GM19328 (cell line): ENCODE measurements at regions not wholly inside any gene's neighbourhood (a gene's known extent, or its start where the extent isn't known, plus 50 kb on each side); places are given as distances from the start of the nearest gene placed in this dataset.

ENCODE experiments used
- ATAC-seq: cut with Tn5 transposase; IDR thresholded peaks from one replicate; pipeline ENCODE4 v1.9.1; 2021; ENCODE audit warnings: mild to moderate bottlenecking, moderate library complexity; ENCODE audit not compliant: unreplicated experiment

DNA sequence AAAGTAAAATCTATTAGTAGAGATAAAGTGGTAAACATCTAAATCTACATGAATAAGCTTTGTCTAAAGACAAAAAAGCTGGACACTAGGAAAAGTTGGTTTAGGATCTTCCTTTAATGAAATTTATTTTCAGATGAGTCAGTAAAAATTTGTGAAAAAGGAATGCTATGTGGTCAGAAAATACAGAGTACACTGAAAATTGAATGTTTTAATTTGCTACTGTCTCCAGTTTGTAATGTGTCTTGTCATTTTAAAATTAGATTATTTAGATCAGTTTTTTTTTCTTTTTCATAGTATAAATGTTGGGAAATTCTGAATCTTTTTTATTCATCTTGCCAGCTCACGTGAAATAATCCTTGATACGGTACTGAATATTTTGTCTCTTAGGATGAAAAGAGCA, 56.9 kb downstream of the SLITRK6 start:
- ATAC-seq: no peak

- ATAC-seq: no peak
Observed at GRCh38 chr13:85741017-85741416, 58.2 kb downstream of the SLITRK6 start.

- ATAC-seq: no peak
Observed at GRCh38 chr13:85738696-85739320, 60.4 kb downstream of the SLITRK6 start.

DNA sequence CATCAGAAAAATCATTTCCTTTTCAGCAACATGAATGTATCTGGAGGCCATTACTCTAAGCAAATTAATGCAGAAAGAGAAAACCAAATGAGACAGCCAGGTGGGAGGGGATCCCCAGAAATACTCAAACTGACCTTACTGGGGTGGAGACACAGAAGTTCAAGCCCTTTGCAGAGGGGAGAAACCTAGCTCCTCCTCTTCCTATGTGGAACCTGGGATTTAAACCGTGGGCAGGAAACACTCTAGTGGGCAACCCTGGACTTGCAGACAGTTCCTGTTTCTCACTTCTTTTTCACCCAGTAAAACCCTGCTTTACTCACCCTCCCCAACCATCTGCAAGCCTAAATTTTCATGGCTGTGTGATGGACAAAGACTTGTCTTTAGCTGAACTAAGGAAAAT, 61.3 kb downstream of the SLITRK6 start:
- ATAC-seq: no peak

- ATAC-seq: no peak
Observed at GRCh38 chr13:85729296-85729695, 69.9 kb downstream of the SLITRK6 start.

DNA sequence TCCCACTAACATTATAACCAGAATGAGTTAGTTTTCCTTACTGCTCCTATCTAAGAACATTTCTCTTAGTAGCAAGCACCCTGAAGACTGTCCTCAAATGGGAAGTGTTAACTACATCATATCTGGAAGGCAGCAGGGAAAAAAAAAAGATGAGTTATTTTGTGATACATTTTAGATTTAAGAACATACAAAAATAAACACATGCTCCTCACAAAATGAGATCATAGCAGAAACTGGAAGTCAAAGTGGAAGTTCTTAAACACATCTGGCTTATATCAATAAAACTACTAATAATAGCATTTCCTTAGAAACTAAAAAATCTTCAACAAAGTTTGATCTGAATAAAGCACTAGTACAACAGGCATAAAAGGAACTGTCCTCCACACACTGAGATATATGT, 70.4 kb downstream of the SLITRK6 start:
- ATAC-seq: no peak

DNA sequence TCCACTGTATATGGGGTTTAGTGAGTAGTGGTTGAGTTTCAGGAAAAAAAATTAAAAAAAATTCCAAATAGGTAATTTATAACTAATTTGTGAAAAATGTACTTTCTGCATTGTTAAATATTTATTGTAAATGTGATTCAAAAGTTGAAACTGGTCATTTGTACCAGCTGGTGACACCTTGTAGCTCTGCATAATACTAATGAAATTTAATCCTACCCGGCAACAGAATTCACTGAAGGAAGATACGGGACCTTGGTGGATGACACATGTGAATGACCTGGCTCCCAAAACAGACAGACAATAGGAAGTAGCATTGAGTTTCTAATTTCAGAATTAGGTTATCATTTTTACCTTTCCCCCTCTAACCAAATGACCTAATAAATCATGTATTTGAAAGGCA, 73.8 kb downstream of the SLITRK6 start:
- no peak for ATAC-seq

GRCh38 chr13:85724546-85725432, 74.4 kb downstream of the SLITRK6 start:
- no peak for ATAC-seq

- ATAC-seq: no peak
Observed at GRCh38 chr13:85719749-85720148, 79.5 kb downstream of the SLITRK6 start.

- ATAC-seq: no peak
Observed at GRCh38 chr13:85717921-85718320, 81.3 kb downstream of the SLITRK6 start.

DNA sequence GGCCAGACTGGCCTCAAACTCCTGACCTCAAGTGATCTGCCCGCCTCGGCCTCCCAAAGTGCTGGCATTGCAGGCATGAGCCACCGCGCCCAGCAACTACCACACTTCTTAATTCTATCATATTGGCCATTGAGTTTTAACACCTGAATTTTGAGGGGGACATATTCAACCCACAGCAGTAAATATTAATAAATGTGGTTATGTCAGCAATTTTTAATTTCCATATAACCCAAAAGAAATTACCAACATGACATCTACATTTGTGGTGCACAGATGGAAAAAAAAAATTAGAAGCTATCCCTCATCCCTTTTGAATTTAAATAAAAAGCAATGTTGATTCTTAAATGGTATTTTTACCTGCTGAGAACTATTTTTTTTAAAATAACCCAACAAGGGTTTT, 88.7 kb downstream of the SLITRK6 start:
- ATAC-seq: no peak

- no peak for ATAC-seq
Observed at GRCh38 chr13:85709721-85710120, 89.5 kb downstream of the SLITRK6 start.

DNA sequence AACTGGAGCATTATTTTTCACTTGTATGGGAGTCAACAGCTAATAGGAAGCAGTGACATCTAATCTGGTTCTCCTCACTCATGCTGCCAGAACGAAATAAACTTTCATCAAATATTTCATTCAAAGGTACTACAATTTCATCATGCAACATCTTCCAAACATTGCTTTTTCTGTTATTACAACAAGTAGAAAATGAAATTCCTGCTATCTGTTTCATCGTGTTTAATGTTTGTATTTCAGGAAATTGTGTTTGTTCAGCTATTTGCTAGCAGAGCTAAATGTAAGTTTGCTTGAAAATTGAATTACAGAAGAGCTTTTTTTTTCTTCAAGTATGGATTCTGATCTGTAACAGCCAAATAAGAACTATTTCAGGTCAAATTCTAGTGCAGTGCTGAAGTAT, 90.1 kb downstream of the SLITRK6 start:
- ATAC-seq: no peak

GRCh38 chr13:85700906-85701305, 98.3 kb downstream of the SLITRK6 start:
- no peak for ATAC-seq

DNA sequence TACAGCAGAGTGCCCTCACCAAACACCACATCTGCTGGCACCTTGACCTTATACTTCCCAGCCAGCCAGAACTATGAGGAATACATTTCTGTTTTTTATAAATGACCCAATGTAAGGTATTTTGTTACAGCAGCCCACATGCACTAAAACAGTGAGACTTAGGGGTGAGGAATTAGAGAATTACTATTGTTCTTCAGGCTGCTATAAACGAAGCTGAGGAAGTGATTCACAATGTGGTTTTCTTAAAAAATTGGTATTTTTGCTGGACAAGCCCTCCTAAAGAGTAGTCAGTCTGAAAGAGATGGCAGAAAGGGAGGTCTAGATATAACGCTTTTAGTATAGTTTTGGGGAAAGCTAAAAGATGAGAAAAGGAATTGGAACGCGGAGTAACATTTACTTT, 101.0 kb downstream of the SLITRK6 start:
- ATAC-seq: no peak

- ATAC-seq: no peak
Observed at GRCh38 chr13:85694992-85695391, 104.2 kb downstream of the SLITRK6 start.

DNA sequence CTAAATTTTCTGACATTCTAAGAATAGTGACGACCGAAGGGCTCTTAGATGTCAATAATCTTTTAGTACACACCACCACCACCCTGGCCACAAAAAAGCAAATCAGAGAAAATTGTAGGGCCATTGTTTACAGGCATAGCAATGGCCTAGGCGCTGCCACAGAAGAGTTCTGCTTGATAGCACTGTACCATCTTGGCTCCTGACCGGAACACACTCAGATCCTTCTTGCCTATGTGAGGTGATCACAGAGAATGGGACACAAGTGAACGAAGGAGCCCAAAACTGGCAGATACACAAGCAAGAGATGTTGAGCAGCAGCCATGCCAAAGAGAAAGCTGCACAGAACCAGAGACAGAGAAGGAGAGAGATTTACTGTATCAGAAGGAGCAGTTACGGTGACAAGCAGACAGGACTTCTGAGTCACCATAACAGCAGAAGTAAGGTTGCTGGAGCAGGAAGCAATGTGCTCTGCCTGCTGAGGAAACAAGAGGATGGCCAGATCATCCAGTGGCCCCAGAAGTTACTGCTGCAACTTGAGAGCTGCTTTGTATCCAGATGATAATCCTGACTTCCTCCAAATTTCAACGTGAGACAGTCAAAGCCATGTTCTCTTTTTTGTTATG, 105.2 kb downstream of the SLITRK6 start:
- ATAC-seq: no peak

- ATAC-seq: no peak
Observed at GRCh38 chr13:85690368-85690767, 108.9 kb downstream of the SLITRK6 start.

- ATAC-seq: no peak
Observed at GRCh38 chr13:85685436-85685835, 113.8 kb downstream of the SLITRK6 start.

- no peak for ATAC-seq
Observed at GRCh38 chr13:85675151-85675907, 123.9 kb downstream of the SLITRK6 start.

DNA sequence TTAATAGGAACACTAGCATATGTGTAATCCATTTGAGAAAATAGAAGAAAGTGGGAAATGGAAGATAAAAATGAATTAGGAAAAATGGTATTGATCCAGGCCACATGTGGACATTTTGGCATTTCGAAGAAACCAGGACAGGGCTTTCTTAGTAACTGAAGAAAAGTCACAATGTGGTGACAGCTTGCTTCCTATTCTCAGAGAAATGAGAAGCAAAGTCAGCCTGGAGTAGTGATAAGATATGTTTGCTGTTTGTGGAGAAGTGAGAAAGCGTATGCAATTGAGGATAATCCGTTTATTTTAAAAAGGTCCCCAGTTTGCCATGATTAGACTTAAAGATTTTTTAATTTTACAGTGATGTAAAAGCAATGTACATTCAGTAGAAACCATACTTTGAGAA, 127.9 kb downstream of the SLITRK6 start:
- ATAC-seq: no peak
